ENCODE measurements at regions not wholly inside any gene's neighbourhood (a gene's known extent, or its start where the extent isn't known, plus 50 kb on each side); places are given as distances from the start of the nearest gene placed in this dataset.

DNA sequence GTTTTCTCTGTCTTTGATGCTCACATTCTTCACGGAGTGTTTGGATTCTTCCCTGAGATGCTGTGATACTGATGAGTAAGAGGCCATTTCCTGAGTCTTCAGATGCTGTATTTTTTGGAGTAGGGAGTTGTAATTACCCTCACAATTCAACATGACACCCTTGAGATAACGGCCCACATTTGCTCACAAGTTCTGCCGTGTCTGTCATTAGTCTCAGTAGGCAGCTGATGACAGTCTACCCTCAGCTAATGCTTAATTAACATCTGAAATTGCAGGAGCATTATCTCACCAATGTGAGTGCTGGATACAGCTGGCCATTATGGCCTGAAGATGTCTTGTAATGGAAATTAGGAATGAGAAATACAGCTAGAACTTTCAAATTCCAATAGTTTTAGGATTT is 307.1 kb upstream of the ADCY2 start:
- Mint-ChIP-seq H3K4me1 (peaks cover 27% of the 10 kb centered on the region), H3K27me3 (ENCODE audit: low read depth) (0 out of 2 replicates have a peak, but pooled peaks cover 4% of the 10 kb centered on the region), H3K27ac (no peak overlapping the region), H3K9me3 (peaks cover 10% of the 10 kb centered on the region), H3K36me3 (peaks cover 2% of the 10 kb centered on the region; the same call in 1 of the 2 replicates), H3K4me3 (no peak overlapping the region)
- DNase-seq (ENCODE audit: low spot score) (no peak), ATAC-seq (no peak)
- CTCF ChIA-PET, result interaction anchor here (1.2 to 1.9 kb wide), 3 partner anchors 9 to 269 kb away, joined by 4 to 11 read pairs (median 6); no protein-coding TSS in a partner anchor
- POLR2A ChIA-PET, result no interaction called here
- TF ChIP-seq, protein P1, sequence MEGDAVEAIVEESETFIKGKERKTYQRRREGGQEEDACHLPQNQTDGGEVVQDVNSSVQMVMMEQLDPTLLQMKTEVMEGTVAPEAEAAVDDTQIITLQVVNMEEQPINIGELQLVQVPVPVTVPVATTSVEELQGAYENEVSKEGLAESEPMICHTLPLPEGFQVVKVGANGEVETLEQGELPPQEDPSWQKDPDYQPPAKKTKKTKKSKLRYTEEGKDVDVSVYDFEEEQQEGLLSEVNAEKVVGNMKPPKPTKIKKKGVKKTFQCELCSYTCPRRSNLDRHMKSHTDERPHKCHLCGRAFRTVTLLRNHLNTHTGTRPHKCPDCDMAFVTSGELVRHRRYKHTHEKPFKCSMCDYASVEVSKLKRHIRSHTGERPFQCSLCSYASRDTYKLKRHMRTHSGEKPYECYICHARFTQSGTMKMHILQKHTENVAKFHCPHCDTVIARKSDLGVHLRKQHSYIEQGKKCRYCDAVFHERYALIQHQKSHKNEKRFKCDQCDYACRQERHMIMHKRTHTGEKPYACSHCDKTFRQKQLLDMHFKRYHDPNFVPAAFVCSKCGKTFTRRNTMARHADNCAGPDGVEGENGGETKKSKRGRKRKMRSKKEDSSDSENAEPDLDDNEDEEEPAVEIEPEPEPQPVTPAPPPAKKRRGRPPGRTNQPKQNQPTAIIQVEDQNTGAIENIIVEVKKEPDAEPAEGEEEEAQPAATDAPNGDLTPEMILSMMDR (IDR thresholded peaks at IDR 0.05), result no peak
- TF ChIP-seq FOXJ3 (CRISPR knock-in tag; IDR thresholded peaks at IDR 0.05; ENCODE audit: borderline replicate concordance) (no peak), CREM (CRISPR knock-in tag; IDR thresholded peaks at IDR 0.05) (no peak), OVOL2 (CRISPR knock-in tag; IDR thresholded peaks at IDR 0.05; ENCODE audit: borderline replicate concordance) (no peak), ZNF219 (CRISPR knock-in tag; IDR thresholded peaks at IDR 0.05; ENCODE audit: borderline replicate concordance) (no peak), TCF7 (CRISPR knock-in tag; IDR thresholded peaks at IDR 0.05; ENCODE audit: low read depth) (no peak), SMAD3 (CRISPR knock-in tag; IDR thresholded peaks at IDR 0.05; ENCODE audit: borderline replicate concordance) (no peak), ELF4 (CRISPR knock-in tag; IDR thresholded peaks at IDR 0.05; ENCODE audit: low read depth) (no peak), RELA (CRISPR knock-in tag; IDR thresholded peaks at IDR 0.05; ENCODE audit: borderline replicate concordance) (no peak), GTF2I (CRISPR knock-in tag; conservative IDR thresholded peaks at IDR 0.05) (no peak), SOX15 (CRISPR knock-in tag; IDR thresholded peaks at IDR 0.05) (no peak), KAT7 (CRISPR knock-in tag; IDR thresholded peaks at IDR 0.05; ENCODE audit: borderline replicate concordance) (no peak), HMGA2 (CRISPR knock-in tag; IDR thresholded peaks at IDR 0.05) (no peak), AR (CRISPR knock-in tag; IDR thresholded peaks at IDR 0.05) (no peak)
- TF ChIP-seq, protein P2, sequence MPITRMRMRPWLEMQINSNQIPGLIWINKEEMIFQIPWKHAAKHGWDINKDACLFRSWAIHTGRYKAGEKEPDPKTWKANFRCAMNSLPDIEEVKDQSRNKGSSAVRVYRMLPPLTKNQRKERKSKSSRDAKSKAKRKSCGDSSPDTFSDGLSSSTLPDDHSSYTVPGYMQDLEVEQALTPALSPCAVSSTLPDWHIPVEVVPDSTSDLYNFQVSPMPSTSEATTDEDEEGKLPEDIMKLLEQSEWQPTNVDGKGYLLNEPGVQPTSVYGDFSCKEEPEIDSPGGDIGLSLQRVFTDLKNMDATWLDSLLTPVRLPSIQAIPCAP (CRISPR knock-in tag; IDR thresholded peaks at IDR 0.05), result no peak
- TF ChIP-seq, protein P3, sequence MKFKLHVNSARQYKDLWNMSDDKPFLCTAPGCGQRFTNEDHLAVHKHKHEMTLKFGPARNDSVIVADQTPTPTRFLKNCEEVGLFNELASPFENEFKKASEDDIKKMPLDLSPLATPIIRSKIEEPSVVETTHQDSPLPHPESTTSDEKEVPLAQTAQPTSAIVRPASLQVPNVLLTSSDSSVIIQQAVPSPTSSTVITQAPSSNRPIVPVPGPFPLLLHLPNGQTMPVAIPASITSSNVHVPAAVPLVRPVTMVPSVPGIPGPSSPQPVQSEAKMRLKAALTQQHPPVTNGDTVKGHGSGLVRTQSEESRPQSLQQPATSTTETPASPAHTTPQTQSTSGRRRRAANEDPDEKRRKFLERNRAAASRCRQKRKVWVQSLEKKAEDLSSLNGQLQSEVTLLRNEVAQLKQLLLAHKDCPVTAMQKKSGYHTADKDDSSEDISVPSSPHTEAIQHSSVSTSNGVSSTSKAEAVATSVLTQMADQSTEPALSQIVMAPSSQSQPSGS (CRISPR knock-in tag; IDR thresholded peaks at IDR 0.05; ENCODE audit: borderline replicate concordance, low read depth), result no peak

DNA sequence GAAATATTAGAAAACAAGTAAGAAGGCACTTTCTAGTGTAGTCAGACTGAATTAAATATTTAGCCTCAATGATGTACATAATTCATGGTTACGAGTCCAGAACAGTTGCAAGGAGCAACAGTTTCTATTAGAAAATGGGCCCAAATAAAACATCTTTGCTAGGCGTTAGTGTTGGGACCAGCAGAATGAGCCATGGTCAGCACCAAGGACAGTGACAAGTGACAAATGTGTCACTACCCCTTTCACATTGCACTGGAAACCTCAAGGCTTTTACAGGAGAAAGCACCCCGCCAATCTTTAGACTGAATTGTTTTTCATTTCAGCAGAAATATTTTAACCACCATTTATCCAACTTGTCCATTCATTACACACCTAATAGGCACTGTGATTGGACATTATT is 301.3 kb upstream of the ADCY2 start:
- POLR2A ChIA-PET, result no interaction called here
- Mint-ChIP-seq H3K9me3 (no peaks in the 10 kb centered on the region), H3K4me1 (peaks cover 7% of the 10 kb centered on the region), H3K27me3 (ENCODE audit: low read depth) (peaks cover 2% of the 10 kb centered on the region), H3K4me3 (no peak overlapping the region), H3K27ac (no peak overlapping the region), H3K36me3 (no peaks in the 10 kb centered on the region)
- CTCF ChIA-PET, result no interaction called here
- ATAC-seq, result peak; percentile 73
- TF ChIP-seq FOXP4 (CRISPR knock-in tag; IDR thresholded peaks at IDR 0.05) (peak; percentile 26; the same call in 1 of the 2 replicates), ZNF416 (CRISPR knock-in tag; IDR thresholded peaks at IDR 0.05) (no peak)
- peak; percentile 61 for DNase-seq (ENCODE audit: low spot score)
